HCT116 (cell line): ENCODE measurements at regions not wholly inside any gene's neighbourhood (a gene's known extent, or its start where the extent isn't known, plus 50 kb on each side); places are given as distances from the start of the nearest gene placed in this dataset.

Source experiments
- ATAC-seq: fragments of 200-7000 bp; cut with Tn5 transposase; 2 replicates; pipeline ENCODE4 v1.9.1; 2020; ENCODE audit warnings: mild to moderate bottlenecking, moderate library complexity
- BruUV-seq: library from RNA; stranded (reverse); fragments of 400-500 nt; replicated peaks from 2 replicates; lab custom pipeline; 2021; lab: Mats Ljungman, UMichigan
- CTCF ChIA-PET: fragments of 300-600 bp; sonication (Branson Sonifier 250); formaldehyde crosslinking; loops from one replicate; lab custom pipeline; 2021; ENCODE audit warnings: antibody characterized with exemption; lab: Charles Lee
- POLR2A ChIA-PET: fragments of 300-600, 350-600 bp; sonication (Branson Sonifier 250); formaldehyde crosslinking; loops from one replicate; lab custom pipeline; 2021; ENCODE audit warnings: antibody characterized with exemption; lab: Charles Lee
- RAD21 ChIA-PET, 2 experiments: fragments of 300-600 bp; sonication (Branson Sonifier 250); formaldehyde crosslinking; loops; one replicate each; lab custom pipeline; 2023; ENCODE audit warnings: low total read pairs in 2 of 2; ENCODE audit not compliant: uncharacterized antibody in 2 of 2, unreplicated experiment in 2 of 2, low non-redundant PET in 1 of 2; lab: Charles Lee
- DNase-seq: peaks from one replicate; pipeline ENCODE4 v3.0.0-alpha.2; 2010; ENCODE audit warnings: low read depth, low spot score
- H2AFZ ChIP-seq: fragments of 200-600 bp; shearing (Covaris generic), sonication (generic); 2 replicates; pipeline ENCODE4 v1.6.1; 2017; ENCODE audit warnings: low read depth, mixed run types, mixed read lengths, antibody characterized with exemption, low read length; ENCODE audit not compliant: poor library complexity, severe bottlenecking
- H3K27ac ChIP-seq: 2 replicates; pipeline ENCODE4 v1.5.1; 2012; ENCODE audit warnings: low read depth, low read length
- H3K27me3 ChIP-seq: fragments of 200-600 bp; sonication (generic); 2 replicates; pipeline ENCODE4 v1.6.1; 2016; ENCODE audit warnings: mixed run types, low read length, mixed read lengths; ENCODE audit not compliant: insufficient read depth
- H3K36me3 ChIP-seq, 2 experiments: fragments of 200-500 bp in 1 of 2; fragments of 200-600 bp in 1 of 2; sonication (Bioruptor generic) in 1 of 2; sonication (generic) in 1 of 2; 2 replicates each; pipeline versions ENCODE4 v1.5.1 to v1.6.1; 2014 to 2016; ENCODE audit warnings: low read length in 2 of 2, inconsistent platforms in 1 of 2, mixed read lengths in 1 of 2, mixed run types in 1 of 2; ENCODE audit not compliant: insufficient read depth in 2 of 2, control insufficient read depth in 1 of 2
- H3K4me1 ChIP-seq, 2 experiments: fragments of 200-600 bp in 1 of 2; sonication (generic) in 1 of 2; 2 replicates each; pipeline versions ENCODE4 v1.5.1 to v1.6.1; 2012 to 2017; ENCODE audit warnings: low read length in 2 of 2, inconsistent platforms in 1 of 2, mild to moderate bottlenecking in 1 of 2, mixed read lengths in 1 of 2, mixed run types in 1 of 2, moderate library complexity in 1 of 2; ENCODE audit not compliant: insufficient read depth in 2 of 2, control insufficient read depth in 1 of 2
- H3K4me2 ChIP-seq: fragments of 200-600 bp; sonication (generic); 2 replicates; pipeline ENCODE4 v1.6.1; 2017; ENCODE audit warnings: mixed run types, low read length, mixed read lengths
- H3K4me3 ChIP-seq, 2 experiments: fragments of 200-600 bp in 1 of 2; sonication (generic) in 1 of 2; replicated peaks in 1 of 2; 2 replicates each; pipeline ENCODE4 v1.5.1; 2011 to 2016; ENCODE audit warnings: low read length in 2 of 2, control low read depth in 1 of 2, low read depth in 1 of 2, mild to moderate bottlenecking in 1 of 2, mixed read lengths in 1 of 2, mixed run types in 1 of 2
- H3K79me2 ChIP-seq: fragments of 200-600 bp; sonication (generic); 2 replicates; pipeline ENCODE4 v1.6.1; 2017; ENCODE audit warnings: mild to moderate bottlenecking, mixed run types, low read length, moderate library complexity, mixed read lengths; ENCODE audit not compliant: insufficient read depth
- H3K9ac ChIP-seq: fragments of 200-600 bp; sonication (generic); 2 replicates; pipeline ENCODE4 v1.6.1; 2016; ENCODE audit warnings: low read length, mixed read lengths
- H3K9me2 ChIP-seq: fragments of 200-600 bp; sonication (generic), shearing (Covaris generic); 2 replicates; pipeline ENCODE4 v1.6.1; 2017; ENCODE audit warnings: mixed run types, mild to moderate bottlenecking, moderate library complexity; ENCODE audit not compliant: insufficient read depth
- H3K9me3 ChIP-seq, 2 experiments: fragments of 200-500 bp in 1 of 2; fragments of 200-600 bp in 1 of 2; sonication (Bioruptor generic) in 1 of 2; sonication (generic) in 1 of 2; 2 replicates each; pipeline ENCODE4 v1.6.1; 2014 to 2017; ENCODE audit warnings: low read length in 2 of 2, mixed read lengths in 2 of 2, inconsistent platforms in 1 of 2, low read depth in 1 of 2, mild to moderate bottlenecking in 1 of 2, mixed run types in 1 of 2, moderate library complexity in 1 of 2; ENCODE audit not compliant: control insufficient read depth in 1 of 2, insufficient read depth in 1 of 2
- H4K20me1 ChIP-seq: fragments of 200-600 bp; sonication (generic), shearing (Covaris generic); 2 replicates; pipeline ENCODE4 v1.6.1; 2017; ENCODE audit warnings: mixed run types, mild to moderate bottlenecking, moderate library complexity; ENCODE audit not compliant: insufficient read depth
- CBX3 ChIP-seq: IDR thresholded peaks from 2 replicates; pipeline ENCODE4 v1.6.1; 2012; ENCODE audit warnings: low read depth
- CEBPB ChIP-seq: IDR thresholded peaks from 2 replicates; pipeline ENCODE4 v1.6.1; 2012; ENCODE audit warnings: low read depth
- EZH2 ChIP-seq: fragments of 200-600 bp; sonication (generic); IDR thresholded peaks from 2 replicates; pipeline ENCODE4 v1.6.1; 2017; ENCODE audit warnings: antibody characterized with exemption, mixed run types
- JUND ChIP-seq: IDR thresholded peaks from 2 replicates; pipeline ENCODE4 v1.6.1; 2012
- POLR2A ChIP-seq: IDR thresholded peaks from 2 replicates; pipeline ENCODE4 v1.7.0; 2011; ENCODE audit warnings: borderline replicate concordance; ENCODE audit not compliant: insufficient read depth, insufficient read length; ENCODE audit errors: extremely low read depth
- POLR2AphosphoS5 ChIP-seq: IDR thresholded peaks from 2 replicates; pipeline ENCODE4 v1.6.1; 2011; ENCODE audit warnings: mild to moderate bottlenecking, low read depth, low read length, moderate library complexity
- SRF ChIP-seq: IDR thresholded peaks from 2 replicates; pipeline ENCODE4 v1.6.1; 2012; ENCODE audit warnings: low read depth
- TCF7L2 ChIP-seq: IDR thresholded peaks from 2 replicates; pipeline ENCODE4 v1.7.0; 2011; ENCODE audit warnings: borderline replicate concordance, inconsistent platforms; ENCODE audit not compliant: insufficient read depth, insufficient read length; ENCODE audit errors: extremely low read depth
- YY1 ChIP-seq: IDR thresholded peaks from 2 replicates; pipeline ENCODE4 v1.6.1; 2011; ENCODE audit warnings: low read length, low read depth, moderate library complexity, mild to moderate bottlenecking; ENCODE audit not compliant: insufficient replicate concordance; ENCODE audit errors: extremely low read depth
- ZFX ChIP-seq: fragments of 450-650 bp; IDR thresholded peaks from 2 replicates; pipeline ENCODE4 v1.6.1; 2017
- intact Hi-C: fragments of 100-400 bp; cut with micrococcal nuclease; formaldehyde crosslinking; loops from 2 replicates; pipeline ENCODE4 v1.10.0; 2022
- TF ChIP-seq, protein P1 (sequence below): IDR thresholded peaks from 2 replicates; pipeline ENCODE4 v1.6.1; 2012
- TF ChIP-seq, protein P2 (sequence below): IDR thresholded peaks from 2 replicates; pipeline ENCODE4 v1.6.1; 2011; ENCODE audit warnings: mild to moderate bottlenecking, low read length, moderate library complexity; ENCODE audit not compliant: insufficient replicate concordance; ENCODE audit errors: extremely low read depth
- TF ChIP-seq, protein P3 (sequence below): IDR thresholded peaks from 2 replicates; pipeline ENCODE4 v1.6.1; 2012

DNA sequence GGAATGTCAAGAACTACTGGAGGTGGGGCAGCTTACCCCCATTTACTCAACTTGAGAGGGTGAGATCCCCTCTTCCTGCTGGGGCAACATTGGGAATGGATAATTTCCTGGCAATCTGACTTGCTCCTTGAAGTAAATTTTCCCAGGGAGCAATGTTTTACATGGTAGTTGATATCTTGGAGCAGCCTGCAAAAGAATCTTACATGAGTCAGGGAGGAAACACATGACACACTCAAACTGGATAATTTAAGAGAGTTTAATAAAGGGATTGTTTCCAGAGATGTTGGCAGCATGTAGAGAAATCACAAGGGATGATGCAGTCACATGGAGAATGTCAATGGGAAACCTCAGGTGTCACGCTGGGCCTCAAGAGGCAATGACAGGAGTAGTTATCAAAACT is 212.5 kb downstream of the GAS1 start:
- TF ChIP-seq, protein P1, sequence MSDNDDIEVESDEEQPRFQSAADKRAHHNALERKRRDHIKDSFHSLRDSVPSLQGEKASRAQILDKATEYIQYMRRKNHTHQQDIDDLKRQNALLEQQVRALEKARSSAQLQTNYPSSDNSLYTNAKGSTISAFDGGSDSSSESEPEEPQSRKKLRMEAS, result no peak
- TF ChIP-seq SRF (no peak), YY1 (no peak), ZFX (no peak), JUND (no peak), TCF7L2 (no peak), CEBPB (no peak), CBX3 (no peak), EZH2 (no peak), POLR2A (no peak), POLR2AphosphoS5 (no peak)
- TF ChIP-seq, protein P2, sequence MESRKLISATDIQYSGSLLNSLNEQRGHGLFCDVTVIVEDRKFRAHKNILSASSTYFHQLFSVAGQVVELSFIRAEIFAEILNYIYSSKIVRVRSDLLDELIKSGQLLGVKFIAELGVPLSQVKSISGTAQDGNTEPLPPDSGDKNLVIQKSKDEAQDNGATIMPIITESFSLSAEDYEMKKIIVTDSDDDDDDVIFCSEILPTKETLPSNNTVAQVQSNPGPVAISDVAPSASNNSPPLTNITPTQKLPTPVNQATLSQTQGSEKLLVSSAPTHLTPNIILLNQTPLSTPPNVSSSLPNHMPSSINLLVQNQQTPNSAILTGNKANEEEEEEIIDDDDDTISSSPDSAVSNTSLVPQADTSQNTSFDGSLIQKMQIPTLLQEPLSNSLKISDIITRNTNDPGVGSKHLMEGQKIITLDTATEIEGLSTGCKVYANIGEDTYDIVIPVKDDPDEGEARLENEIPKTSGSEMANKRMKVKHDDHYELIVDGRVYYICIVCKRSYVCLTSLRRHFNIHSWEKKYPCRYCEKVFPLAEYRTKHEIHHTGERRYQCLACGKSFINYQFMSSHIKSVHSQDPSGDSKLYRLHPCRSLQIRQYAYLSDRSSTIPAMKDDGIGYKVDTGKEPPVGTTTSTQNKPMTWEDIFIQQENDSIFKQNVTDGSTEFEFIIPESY, result no peak
- TF ChIP-seq, protein P3, sequence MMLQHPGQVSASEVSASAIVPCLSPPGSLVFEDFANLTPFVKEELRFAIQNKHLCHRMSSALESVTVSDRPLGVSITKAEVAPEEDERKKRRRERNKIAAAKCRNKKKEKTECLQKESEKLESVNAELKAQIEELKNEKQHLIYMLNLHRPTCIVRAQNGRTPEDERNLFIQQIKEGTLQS, result no peak
- Histone ChIP-seq H2AFZ (no peak overlapping the region), H4K20me1 (no peaks in the 10 kb centered on the region), H3K36me3 (no peaks in the 10 kb centered on the region), H3K27ac (no peak overlapping the region), H3K9ac (no peak overlapping the region), H3K9me3 (no peaks in the 10 kb centered on the region), H3K27me3 (peaks cover 7% of the 10 kb centered on the region; the same call in 1 of the 2 replicates), H3K4me1 (peaks cover 0 to 12% of the 10 kb centered on the region in 2 experiments; a peak in 1 of 4 replicates), H3K4me3 (no peak overlapping the region), H3K4me2 (no peak overlapping the region), H3K9me2 (no peaks in the 10 kb centered on the region), H3K79me2 (no peaks in the 10 kb centered on the region)
- POLR2A ChIA-PET, result no interaction called here
- CTCF ChIA-PET, result no interaction called here
- no peak for ATAC-seq
- RAD21 ChIA-PET, result no interaction called here
- BruUV-seq, result no TSS peak
- no peak for DNase-seq
- intact Hi-C loops, result no loop called here
